ENCODE measurements at regions not wholly inside any gene's neighbourhood (a gene's known extent, or its start where the extent isn't known, plus 50 kb on each side); places are given as distances from the start of the nearest gene placed in this dataset.
"Not testable (repeated sequence)": the region's sequence is repeated elsewhere in the genome, so short reads cannot be mapped to it uniquely, and the experiment has no call there.

GRCh38 chr3:194249323-194250097, 101.6 kb downstream of the CPN2 start:
- no peak for DNase-seq

DNA sequence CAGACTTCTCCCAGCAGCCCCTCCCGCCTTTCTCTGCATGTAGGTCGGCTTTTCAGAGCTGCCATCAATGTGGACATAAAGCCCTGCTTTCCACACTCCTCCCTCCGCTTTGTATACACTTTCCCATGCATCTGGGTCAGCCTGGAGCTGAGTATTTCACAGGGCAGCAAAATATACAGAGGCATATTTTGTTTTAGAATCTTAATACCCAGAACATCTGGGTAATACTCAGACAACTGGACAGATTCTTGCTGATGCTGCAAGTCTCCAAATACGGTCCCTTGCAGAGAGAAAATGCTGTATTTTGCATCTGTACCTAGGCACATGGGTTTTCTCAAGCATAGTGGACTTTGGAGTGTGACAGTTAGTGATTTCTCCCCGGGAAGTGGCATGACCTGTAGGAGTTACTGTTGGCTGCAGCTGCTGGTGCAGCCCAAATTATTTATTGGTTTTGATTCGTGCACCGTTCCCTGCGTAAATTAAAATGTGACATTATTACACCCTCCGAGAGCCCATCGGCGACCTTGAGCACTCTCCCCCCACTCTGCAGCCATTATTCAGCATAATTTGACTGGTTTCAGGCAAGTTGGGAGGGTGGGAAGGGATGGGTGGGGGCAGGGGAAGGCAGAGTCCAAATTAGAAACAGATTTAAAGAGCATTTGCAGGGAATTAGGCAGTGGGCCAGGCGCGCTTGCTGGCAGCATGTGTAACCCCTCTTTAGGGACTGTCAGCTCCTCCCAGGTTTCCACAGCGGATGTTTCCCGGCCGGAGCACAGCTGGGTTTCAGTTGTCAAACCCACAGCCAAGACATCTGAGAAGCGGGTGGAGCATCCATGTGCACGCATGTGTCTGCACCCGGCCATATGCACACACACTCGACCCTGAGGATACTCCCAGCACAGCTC, 100.8 kb downstream of the CPN2 start:
- no peak for DNase-seq

DNA sequence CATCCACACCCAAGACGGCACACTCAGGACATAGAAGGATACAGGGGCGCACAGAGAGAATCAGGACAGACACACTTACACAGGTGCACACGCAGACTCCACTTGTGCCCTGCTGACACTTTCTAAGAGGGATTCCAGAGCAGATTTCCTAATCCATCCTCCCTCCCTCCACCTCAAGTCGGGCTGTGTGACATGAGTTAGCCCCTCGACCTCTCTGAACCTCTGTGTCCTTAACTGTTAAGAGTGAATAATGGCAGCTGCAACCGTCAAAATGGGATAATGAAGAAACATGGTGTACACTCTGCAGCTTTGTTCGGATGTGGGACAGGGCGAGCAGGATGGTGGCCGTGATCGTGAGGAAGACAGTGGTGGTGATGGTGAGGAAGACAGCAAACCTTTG, 100.1 kb downstream of the CPN2 start:
- DNase-seq, result no peak

DNA sequence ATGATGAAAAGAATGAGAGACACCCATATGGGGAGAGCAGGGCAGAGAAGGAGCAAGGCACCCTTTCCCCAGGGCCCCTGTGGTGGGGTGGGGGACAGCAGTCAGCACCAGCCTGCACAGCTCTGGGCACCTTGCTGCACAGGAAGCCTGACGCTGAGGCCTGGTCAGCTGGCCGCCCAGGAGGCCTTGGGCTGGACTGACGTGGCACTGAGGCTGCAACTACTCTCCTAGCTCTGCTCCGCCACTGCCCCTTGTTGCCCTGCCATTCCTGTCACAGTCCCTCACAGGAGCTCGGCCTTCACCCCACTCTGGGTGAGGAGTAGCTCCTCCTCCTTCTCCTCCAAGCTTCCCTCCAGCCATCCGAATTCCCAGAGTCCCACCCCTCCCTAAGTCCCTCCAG, 99.7 kb downstream of the CPN2 start:
- no peak for DNase-seq

- no peak for DNase-seq
Measured at GRCh38 chr3:194251891-194252560, 99.1 kb downstream of the CPN2 start.

DNA sequence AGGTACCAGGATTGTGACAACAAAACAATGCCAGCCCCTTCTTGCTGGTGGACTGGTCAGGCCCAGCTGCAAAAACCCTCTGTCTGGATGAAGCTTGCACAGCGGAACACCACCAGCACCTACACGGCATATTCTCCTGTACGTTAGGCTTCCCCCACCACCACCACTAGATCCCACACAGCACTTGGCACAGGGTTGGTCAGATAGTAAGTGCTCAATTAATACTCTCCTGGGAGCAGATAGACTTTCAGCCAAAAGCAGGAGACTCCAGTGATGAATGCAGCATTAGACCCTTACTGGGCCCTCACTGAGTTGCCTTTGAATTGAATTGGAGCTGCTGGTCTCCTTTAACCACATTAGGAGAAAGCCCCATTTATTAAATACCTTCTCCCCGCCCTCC, 97.9 kb downstream of the CPN2 start:
- DNase-seq, result no peak

DNA sequence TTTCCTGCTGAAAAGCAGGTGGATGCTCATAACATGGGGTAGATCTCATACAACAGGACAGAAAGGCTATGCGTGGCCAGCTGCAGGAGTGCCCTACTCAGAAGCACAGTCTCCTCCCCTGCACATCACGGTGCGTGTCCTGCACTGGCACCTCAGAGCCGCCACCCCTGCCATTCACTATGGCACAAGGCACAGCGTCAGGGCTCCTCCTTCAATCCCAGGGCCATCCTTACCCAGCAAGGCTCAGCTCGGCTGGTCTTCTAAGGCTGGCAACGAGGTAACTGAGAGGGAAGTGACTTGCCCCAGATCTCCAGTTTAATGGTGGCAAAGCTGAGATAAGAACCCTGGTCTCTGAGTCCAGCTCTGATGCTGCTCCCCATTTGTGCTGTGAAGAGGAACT, 97.1 kb downstream of the CPN2 start:
- DNase-seq, result no peak

GRCh38 chr3:194255252-194256039, 95.7 kb downstream of the CPN2 start:
- DNase-seq, result no peak

GRCh38 chr3:194256040-194256945, 94.8 kb downstream of the CPN2 start:
- no peak for DNase-seq

GRCh38 chr3:194257151-194257621, 93.9 kb downstream of the CPN2 start:
- no peak for DNase-seq

- DNase-seq, result no peak
Measured at GRCh38 chr3:194257916-194258668, 93.0 kb downstream of the CPN2 start.

DNA sequence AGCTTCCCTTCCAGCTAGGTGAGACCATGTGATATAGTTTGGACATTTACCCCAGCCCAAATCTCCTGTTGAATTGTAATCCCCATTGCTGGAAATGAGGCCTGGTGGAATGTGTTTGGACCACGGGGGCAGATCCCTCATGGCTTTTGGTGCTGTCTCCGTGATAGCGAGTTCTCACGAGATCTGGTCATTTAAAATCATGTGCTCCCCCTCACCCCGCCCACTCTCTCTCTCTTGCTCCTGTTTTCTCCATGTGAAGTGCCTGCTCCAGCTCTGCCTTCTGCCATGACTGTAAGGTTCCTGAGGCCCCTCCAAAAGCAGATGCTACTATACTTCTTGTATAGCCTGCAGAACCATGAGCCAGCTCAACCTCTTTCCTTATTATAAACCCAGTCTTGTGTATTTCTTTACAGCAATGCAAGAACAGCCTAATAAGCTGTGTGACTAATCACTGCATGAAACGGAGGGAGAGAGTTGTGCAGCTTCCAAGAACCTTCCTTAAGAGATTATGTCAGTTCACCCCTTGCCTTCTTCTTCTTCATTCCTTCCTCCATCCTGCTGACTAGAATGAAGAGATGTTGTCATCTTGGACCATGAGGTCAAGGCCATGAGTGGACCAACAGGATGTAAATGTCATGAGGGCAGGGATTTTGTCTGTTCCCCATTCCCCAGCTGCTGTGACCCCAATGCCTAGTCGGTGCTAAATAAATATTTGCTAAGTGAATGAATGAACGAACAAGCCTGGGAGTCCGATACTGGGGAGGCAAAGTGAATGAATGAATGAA, 91.0 kb downstream of the CPN2 start:
- no peak for DNase-seq

DNA sequence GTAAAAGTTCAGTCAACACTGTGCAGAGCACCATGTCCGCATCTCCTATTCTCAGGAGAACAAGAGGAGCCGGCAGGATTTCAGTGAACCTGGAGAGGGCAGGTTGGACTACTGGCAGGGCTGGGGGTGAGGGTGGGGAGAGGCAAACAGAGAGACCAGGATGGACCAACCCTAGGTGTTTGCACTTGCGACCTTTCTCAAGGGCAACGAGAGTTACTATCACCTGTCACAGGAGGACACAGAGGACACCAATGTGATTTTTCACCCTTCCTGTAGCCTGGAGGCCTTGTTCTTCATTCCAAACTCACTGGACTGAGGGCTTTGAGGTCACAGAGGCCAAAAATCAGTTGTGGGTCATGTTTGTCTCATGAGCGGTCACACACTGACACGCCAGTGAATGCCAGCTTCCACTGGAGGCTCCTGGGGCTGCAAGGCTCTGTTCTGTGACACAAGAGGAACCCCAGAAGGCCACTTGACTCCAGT, 89.5 kb downstream of the CPN2 start:
- DNase-seq, result no peak

DNA sequence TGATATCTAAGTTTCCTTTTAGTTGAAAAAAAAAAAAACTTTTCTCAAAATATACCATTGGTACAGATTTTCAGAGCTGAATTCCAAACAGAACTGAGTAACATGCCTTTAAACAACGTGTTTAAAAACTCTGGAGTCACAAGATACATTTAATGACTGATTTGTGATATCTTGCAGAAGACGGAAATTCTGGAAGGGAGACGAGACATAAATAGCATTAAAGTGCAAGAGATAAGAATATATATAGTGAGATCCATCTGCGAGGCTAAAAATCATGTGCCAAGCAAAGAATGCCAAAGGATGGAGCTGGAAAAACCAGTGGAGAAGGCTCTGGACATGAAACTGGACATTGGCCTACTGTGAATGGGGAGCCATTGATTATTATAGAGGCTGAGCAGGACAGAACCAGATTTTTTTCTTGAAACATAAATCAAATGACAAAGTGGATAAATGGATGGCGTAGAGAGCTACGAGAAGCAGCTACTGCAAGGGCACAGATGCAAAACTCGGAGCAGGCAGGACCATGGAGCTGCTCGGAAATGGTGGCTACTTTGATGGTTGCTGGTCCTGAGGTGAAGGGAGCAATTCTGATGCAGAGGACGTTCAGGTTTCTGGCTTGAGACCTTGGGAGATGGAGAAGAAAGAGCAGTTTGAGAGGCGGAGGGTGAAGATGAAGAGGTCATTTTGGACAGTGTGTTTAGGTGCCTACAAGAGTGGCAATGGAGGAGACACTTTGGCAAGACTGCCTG, 88.8 kb downstream of the CPN2 start:
- DNase-seq, result no peak

GRCh38 chr3:194262925-194263305, 88.2 kb downstream of the CPN2 start:
- no peak for DNase-seq

- DNase-seq, result not testable (repeated sequence)
Measured at GRCh38 chr3:194264631-194265504, 86.3 kb downstream of the CPN2 start.

DNA sequence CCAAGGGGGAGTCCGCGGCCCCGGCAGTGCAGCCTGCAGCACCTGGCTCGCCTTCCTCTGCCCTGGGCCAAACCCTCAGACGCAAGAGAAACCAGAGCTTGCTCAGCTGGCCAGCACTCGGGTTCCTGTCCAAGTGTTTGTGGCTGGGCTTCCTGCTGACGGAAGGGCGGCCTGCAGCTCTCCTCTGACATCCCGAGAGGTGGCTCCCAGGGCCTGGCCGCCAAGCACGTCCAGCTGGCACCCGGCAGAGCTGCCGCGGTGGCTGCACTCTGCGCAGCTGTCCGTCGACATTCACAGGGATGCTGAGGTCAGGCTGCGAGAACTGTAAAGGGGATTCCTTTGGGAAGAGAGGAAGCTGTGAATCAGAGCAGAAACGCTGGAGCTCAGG, 85.6 kb downstream of the CPN2 start:
- DNase-seq, result no peak
